HEK293 (cell line): ENCODE measurements at regions not wholly inside any gene's neighbourhood (a gene's known extent, or its start where the extent isn't known, plus 50 kb on each side); places are given as distances from the start of the nearest gene placed in this dataset.
"Not testable (repeated sequence)": the region's sequence is repeated elsewhere in the genome, so short reads cannot be mapped to it uniquely, and the experiment has no call there.

Experiments
- CTCF ChIA-PET: fragments of 350-600 bp; formaldehyde crosslinking; extraction: SDS; loops from one replicate; lab custom pipeline; 2021; ENCODE audit warnings: antibody characterized with exemption; lab: Yijun Ruan, JAX
- POLR2A ChIA-PET: fragments of 300-600 bp; formaldehyde crosslinking; extraction: SDS; loops from one replicate; lab custom pipeline; 2020; ENCODE audit warnings: antibody characterized with exemption, inconsistent platforms; lab: Yijun Ruan, JAX
- H3K27ac ChIP-seq: fragments of 200-500 bp; sonication (Bioruptor generic); 2 replicates; pipeline ENCODE4 v1.5.1; 2014; ENCODE audit warnings: low read depth, low read length, control low read depth, inconsistent platforms; ENCODE audit errors: extremely low read depth
- H3K36me3 ChIP-seq, 2 experiments: fragments of 200-500 bp in 1 of 2; sonication (Bioruptor generic) in 1 of 2; 1 replicate in 1 of 2; 2 replicates in 1 of 2; pipeline ENCODE4 v1.5.1; 2014 to 2017; ENCODE audit warnings: inconsistent platforms in 2 of 2, low read length in 2 of 2; ENCODE audit not compliant: control insufficient read depth in 2 of 2, insufficient read depth in 1 of 2
- H3K4me1 ChIP-seq: fragments of 200-500 bp; sonication (Bioruptor generic); 2 replicates; pipeline ENCODE4 v1.5.1; 2014; ENCODE audit warnings: mild to moderate bottlenecking, low read length, inconsistent platforms; ENCODE audit not compliant: control insufficient read depth, insufficient read depth
- H3K4me3 ChIP-seq: 2 replicates; pipeline ENCODE4 v1.5.1; 2011; ENCODE audit warnings: low read depth, mild to moderate bottlenecking, control low read depth, low read length, moderate library complexity
- H3K9me3 ChIP-seq: fragments of 200-500 bp; sonication (Bioruptor generic); 2 replicates; pipeline ENCODE4 v1.5.1; 2014; ENCODE audit warnings: low read depth, low read length, inconsistent platforms; ENCODE audit not compliant: control insufficient read depth, insufficient read depth
- SETDB1 ChIP-seq: IDR thresholded peaks from one replicate; pipeline ENCODE4 v1.6.1; 2017; ENCODE audit warnings: mild to moderate bottlenecking, low read length, moderate library complexity, mixed read lengths; ENCODE audit not compliant: insufficient read length
- ZBTB20 ChIP-seq: fragments of 450-650 bp; formaldehyde crosslinking; IDR thresholded peaks from 2 replicates; pipeline ENCODE4 v1.5.1; 2016; ENCODE audit warnings: missing biosample characterization, missing genetic modification characterization
- ZNF157 ChIP-seq: fragments of 450-650 bp; formaldehyde crosslinking; IDR thresholded peaks from 2 replicates; pipeline ENCODE4 v1.5.1; 2016; ENCODE audit warnings: missing biosample characterization, missing genetic modification characterization
- ZNF174 ChIP-seq: fragments of 450-650 bp; formaldehyde crosslinking; IDR thresholded peaks from 2 replicates; pipeline ENCODE4 v1.5.0; 2017; ENCODE audit warnings: missing biosample characterization, mild to moderate bottlenecking, missing genetic modification characterization
- ZNF184 ChIP-seq: fragments of 450-650 bp; IDR thresholded peaks from 2 replicates; pipeline ENCODE4 v1.5.1; 2018; ENCODE audit warnings: missing biosample characterization, mild to moderate bottlenecking, missing genetic modification characterization
- ZNF335 ChIP-seq: fragments of 450-650 bp; formaldehyde crosslinking; conservative IDR thresholded peaks from 2 replicates; pipeline ENCODE4 v1.5.1; 2016; ENCODE audit warnings: missing biosample characterization, missing genetic modification characterization
- ZNF670 ChIP-seq: fragments of 450-650 bp; formaldehyde crosslinking; IDR thresholded peaks from 2 replicates; pipeline ENCODE4 v1.5.1; 2016; ENCODE audit warnings: missing biosample characterization, missing genetic modification characterization, low read depth
- ZSCAN23 ChIP-seq: fragments of 450-650 bp; formaldehyde crosslinking; IDR thresholded peaks from 2 replicates; pipeline ENCODE4 v1.5.1; 2016; ENCODE audit warnings: missing biosample characterization, missing genetic modification characterization
- TF ChIP-seq, protein P1 (sequence below): fragments of 450-650 bp; formaldehyde crosslinking; IDR thresholded peaks from 2 replicates; pipeline ENCODE4 v1.5.1; 2017; ENCODE audit warnings: missing biosample characterization, missing genetic modification characterization
- TF ChIP-seq, protein P2 (sequence below): fragments of 450-650 bp; formaldehyde crosslinking; IDR thresholded peaks from 2 replicates; pipeline ENCODE4 v1.5.1; 2016; ENCODE audit warnings: missing biosample characterization, missing genetic modification characterization
- TF ChIP-seq, protein P3 (sequence below): fragments of 450-650 bp; formaldehyde crosslinking; IDR thresholded peaks from 2 replicates; pipeline ENCODE4 v1.5.1; 2016; ENCODE audit warnings: missing biosample characterization, missing genetic modification characterization
- TF ChIP-seq, protein P4 (sequence below): fragments of 450-650 bp; formaldehyde crosslinking; IDR thresholded peaks from 2 replicates; pipeline ENCODE4 v1.5.1; 2016; ENCODE audit warnings: missing biosample characterization, missing genetic modification characterization
- TF ChIP-seq, protein P5 (sequence below): fragments of 450-650 bp; formaldehyde crosslinking; IDR thresholded peaks from 2 replicates; pipeline ENCODE4 v1.5.1; 2016; ENCODE audit warnings: missing biosample characterization, missing genetic modification characterization
- TF ChIP-seq, protein P6 (sequence below): fragments of 450-650 bp; formaldehyde crosslinking; IDR thresholded peaks from 2 replicates; pipeline ENCODE4 v1.5.1; 2016; ENCODE audit warnings: missing biosample characterization, missing genetic modification characterization

DNA sequence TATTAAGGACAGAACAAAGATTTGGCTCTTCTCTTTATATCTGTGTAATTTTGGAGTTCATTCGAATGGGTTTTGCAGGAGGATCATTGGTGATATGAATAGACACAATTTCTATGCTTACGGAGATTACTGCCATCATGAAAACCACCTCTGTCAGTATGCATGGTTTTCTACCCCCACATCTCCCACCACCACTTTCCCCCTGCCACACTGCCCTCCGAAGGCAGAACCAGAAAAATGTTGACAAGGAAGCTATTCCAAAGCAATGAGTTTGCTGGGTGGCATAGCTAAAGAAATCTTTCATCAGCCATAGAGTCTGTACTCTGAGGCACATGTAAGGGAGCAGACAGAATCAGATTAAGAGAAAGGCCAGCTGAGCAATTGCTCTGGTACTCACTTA lies 567.3 kb upstream of the ACTRT1 start:
- POLR2A ChIA-PET: no interaction called here
- CTCF ChIA-PET: no interaction called here
- Histone ChIP-seq H3K36me3 (no peaks in the 10 kb centered on the region), H3K27ac (no peak overlapping the region), H3K9me3 (no peaks in the 10 kb centered on the region), H3K4me1 (no peaks in the 10 kb centered on the region), H3K4me3 (no peak overlapping the region)
- TF ChIP-seq, protein P1, sequence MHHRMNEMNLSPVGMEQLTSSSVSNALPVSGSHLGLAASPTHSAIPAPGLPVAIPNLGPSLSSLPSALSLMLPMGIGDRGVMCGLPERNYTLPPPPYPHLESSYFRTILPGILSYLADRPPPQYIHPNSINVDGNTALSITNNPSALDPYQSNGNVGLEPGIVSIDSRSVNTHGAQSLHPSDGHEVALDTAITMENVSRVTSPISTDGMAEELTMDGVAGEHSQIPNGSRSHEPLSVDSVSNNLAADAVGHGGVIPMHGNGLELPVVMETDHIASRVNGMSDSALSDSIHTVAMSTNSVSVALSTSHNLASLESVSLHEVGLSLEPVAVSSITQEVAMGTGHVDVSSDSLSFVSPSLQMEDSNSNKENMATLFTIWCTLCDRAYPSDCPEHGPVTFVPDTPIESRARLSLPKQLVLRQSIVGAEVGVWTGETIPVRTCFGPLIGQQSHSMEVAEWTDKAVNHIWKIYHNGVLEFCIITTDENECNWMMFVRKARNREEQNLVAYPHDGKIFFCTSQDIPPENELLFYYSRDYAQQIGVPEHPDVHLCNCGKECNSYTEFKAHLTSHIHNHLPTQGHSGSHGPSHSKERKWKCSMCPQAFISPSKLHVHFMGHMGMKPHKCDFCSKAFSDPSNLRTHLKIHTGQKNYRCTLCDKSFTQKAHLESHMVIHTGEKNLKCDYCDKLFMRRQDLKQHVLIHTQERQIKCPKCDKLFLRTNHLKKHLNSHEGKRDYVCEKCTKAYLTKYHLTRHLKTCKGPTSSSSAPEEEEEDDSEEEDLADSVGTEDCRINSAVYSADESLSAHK (tag by site-specific recombination): no peak
- no peak for TF ChIP-seq ZNF157

DNA sequence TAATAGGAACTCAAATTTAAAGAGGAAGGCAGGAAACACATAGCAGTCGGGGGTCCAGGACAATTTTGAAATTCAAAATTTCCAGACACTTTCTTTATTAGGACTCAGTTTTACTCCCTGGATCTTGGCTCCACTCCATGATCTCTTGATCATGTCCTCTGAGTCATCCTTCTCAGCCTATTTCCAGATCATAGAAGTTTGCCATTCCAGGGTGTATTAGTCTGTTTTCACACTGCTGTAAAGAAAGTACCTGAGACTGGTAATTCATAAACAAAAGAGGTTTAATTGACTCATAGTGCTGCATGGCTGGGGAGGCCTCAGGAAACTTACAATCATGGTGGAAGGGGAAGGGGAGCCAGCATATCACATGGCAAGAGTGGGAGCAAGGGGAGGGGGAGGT lies 564.7 kb upstream of the ACTRT1 start:
- CTCF ChIA-PET: no interaction called here
- Histone ChIP-seq H3K4me3 (no peak overlapping the region), H3K27ac (no peak overlapping the region)
- no peak for TF ChIP-seq ZBTB20 (tag by site-specific recombination)
- no peak for TF ChIP-seq ZNF335 (tag by site-specific recombination)
- no peak for TF ChIP-seq ZNF670 (tag by site-specific recombination)
- TF ChIP-seq, protein P2, sequence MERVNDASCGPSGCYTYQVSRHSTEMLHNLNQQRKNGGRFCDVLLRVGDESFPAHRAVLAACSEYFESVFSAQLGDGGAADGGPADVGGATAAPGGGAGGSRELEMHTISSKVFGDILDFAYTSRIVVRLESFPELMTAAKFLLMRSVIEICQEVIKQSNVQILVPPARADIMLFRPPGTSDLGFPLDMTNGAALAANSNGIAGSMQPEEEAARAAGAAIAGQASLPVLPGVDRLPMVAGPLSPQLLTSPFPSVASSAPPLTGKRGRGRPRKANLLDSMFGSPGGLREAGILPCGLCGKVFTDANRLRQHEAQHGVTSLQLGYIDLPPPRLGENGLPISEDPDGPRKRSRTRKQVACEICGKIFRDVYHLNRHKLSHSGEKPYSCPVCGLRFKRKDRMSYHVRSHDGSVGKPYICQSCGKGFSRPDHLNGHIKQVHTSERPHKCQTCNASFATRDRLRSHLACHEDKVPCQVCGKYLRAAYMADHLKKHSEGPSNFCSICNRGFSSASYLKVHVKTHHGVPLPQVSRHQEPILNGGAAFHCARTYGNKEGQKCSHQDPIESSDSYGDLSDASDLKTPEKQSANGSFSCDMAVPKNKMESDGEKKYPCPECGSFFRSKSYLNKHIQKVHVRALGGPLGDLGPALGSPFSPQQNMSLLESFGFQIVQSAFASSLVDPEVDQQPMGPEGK: no peak
- TF ChIP-seq, protein P3, sequence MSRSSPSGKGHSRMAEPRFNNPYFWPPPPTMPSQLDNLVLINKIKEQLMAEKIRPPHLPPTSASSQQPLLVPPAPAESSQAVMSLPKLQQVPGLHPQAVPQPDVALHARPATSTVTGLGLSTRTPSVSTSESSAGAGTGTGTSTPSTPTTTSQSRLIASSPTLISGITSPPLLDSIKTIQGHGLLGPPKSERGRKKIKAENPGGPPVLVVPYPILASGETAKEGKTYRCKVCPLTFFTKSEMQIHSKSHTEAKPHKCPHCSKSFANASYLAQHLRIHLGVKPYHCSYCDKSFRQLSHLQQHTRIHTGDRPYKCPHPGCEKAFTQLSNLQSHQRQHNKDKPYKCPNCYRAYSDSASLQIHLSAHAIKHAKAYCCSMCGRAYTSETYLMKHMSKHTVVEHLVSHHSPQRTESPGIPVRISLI (tag by site-specific recombination): no peak
- TF ChIP-seq, all 188 proteins: peak for 0
- no peaks in the 10 kb centered on the region for H3K36me3 ChIP-seq
- H3K4me1 ChIP-seq: no peaks in the 10 kb centered on the region
- POLR2A ChIA-PET: no interaction called here
- H3K9me3 ChIP-seq: no peaks in the 10 kb centered on the region

DNA sequence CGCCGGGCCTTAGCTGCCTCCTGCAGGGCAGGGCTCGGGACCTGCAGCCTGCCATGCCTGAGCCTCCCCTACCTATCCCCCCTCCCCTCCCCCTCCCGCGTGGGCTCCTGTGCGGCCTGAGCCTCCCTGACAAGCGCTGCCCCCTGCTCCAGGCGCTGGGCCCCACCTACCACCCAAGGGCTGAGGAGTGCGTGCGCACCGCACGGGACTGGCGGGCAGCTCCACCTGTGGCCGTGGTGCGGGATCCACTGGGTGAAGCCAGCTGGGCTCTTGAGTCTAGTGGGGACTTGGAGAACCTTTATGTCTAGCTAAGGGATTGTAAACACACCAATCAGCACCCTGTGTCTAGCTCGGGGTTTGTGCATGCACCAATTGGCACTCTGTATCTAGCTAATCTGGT lies 554.6 kb upstream of the ACTRT1 start:
- H3K9me3 ChIP-seq, H3K27ac ChIP-seq, H3K4me3 ChIP-seq, H3K36me3 ChIP-seq, H3K4me1 ChIP-seq, POLR2A ChIA-PET, CTCF ChIA-PET: not testable (repeated sequence)

DNA sequence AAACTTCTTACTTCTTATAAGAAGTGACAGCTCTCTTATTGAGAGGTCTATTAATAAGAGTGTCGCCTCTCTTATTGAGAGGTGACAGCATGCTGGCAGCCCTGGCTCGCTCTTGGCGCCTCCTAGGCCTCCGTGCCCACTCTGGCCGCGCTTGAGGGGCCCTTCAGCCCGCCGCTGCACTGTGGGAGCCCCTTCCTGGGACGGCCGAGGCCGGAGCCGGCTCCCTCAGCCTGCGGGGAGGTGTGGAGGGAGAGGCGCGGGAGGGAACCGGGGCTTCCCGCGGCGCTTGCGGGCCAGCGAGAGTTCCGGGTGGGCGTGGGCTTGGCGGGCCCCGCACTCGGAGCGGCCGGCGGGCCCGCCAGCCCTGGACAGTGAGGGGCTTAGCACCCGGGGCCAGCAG lies 554.2 kb upstream of the ACTRT1 start:
- H3K4me3 ChIP-seq, H3K36me3 ChIP-seq, POLR2A ChIA-PET, H3K27ac ChIP-seq, H3K9me3 ChIP-seq, CTCF ChIA-PET, H3K4me1 ChIP-seq: not testable (repeated sequence)

DNA sequence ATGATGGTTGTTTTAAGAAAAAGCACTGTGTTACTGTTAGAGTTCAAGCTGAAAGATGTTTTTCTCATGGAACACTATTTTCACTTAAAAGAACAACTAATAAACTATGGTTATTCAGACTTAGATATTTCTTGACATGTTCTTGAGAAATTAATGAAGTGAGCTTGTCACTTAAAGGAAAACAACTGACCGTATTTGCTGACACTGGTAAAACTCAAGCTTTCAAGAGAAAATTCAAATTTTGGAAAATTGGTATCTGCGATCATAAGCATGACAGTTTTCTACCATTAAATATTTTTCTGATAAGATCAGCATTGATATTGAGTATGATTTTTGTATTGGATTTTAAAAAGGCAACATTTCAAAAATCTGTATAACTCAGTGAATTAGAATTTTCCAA lies 549.5 kb upstream of the ACTRT1 start:
- Histone ChIP-seq H3K36me3 (no peaks in the 10 kb centered on the region), H3K27ac (no peak overlapping the region), H3K9me3 (no peaks in the 10 kb centered on the region), H3K4me1 (no peaks in the 10 kb centered on the region), H3K4me3 (no peak overlapping the region)
- CTCF ChIA-PET: no interaction called here
- POLR2A ChIA-PET: no interaction called here
- TF ChIP-seq, protein P4, sequence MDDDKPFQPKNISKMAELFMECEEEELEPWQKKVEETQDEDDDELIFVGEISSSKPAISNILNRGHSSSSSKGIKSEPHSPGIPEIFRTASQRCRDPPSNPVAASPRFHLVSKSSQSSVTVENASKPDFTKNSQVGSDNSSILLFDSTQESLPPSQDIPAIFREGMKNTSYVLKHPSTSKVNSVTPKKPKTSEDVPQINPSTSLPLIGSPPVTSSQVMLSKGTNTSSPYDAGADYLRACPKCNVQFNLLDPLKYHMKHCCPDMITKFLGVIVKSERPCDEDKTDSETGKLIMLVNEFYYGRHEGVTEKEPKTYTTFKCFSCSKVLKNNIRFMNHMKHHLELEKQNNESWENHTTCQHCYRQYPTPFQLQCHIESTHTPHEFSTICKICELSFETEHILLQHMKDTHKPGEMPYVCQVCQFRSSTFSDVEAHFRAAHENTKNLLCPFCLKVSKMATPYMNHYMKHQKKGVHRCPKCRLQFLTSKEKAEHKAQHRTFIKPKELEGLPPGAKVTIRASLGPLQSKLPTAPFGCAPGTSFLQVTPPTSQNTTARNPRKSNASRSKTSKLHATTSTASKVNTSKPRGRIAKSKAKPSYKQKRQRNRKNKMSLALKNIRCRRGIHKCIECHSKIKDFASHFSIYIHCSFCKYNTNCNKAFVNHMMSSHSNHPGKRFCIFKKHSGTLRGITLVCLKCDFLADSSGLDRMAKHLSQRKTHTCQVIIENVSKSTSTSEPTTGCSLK (tag by site-specific recombination): no peak
- TF ChIP-seq, protein P5, sequence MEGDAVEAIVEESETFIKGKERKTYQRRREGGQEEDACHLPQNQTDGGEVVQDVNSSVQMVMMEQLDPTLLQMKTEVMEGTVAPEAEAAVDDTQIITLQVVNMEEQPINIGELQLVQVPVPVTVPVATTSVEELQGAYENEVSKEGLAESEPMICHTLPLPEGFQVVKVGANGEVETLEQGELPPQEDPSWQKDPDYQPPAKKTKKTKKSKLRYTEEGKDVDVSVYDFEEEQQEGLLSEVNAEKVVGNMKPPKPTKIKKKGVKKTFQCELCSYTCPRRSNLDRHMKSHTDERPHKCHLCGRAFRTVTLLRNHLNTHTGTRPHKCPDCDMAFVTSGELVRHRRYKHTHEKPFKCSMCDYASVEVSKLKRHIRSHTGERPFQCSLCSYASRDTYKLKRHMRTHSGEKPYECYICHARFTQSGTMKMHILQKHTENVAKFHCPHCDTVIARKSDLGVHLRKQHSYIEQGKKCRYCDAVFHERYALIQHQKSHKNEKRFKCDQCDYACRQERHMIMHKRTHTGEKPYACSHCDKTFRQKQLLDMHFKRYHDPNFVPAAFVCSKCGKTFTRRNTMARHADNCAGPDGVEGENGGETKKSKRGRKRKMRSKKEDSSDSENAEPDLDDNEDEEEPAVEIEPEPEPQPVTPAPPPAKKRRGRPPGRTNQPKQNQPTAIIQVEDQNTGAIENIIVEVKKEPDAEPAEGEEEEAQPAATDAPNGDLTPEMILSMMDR: no peak
- TF ChIP-seq SETDB1: no peak
- no peak for TF ChIP-seq ZSCAN23 (tag by site-specific recombination)
- TF ChIP-seq, protein P6, sequence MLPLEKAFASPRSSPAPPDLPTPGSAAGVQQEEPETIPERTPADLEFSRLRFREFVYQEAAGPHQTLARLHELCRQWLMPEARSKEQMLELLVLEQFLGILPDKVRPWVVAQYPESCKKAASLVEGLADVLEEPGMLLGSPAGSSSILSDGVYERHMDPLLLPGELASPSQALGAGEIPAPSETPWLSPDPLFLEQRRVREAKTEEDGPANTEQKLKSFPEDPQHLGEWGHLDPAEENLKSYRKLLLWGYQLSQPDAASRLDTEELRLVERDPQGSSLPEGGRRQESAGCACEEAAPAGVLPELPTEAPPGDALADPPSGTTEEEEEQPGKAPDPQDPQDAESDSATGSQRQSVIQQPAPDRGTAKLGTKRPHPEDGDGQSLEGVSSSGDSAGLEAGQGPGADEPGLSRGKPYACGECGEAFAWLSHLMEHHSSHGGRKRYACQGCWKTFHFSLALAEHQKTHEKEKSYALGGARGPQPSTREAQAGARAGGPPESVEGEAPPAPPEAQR: no peak
- no peak for TF ChIP-seq ZNF184 (tag by site-specific recombination)
- TF ChIP-seq ZNF174 (tag by site-specific recombination): no peak
